Astrocyte (in vitro differentiated cells and primary cell): ENCODE measurements at regions not wholly inside any gene's neighbourhood (a gene's known extent, or its start where the extent isn't known, plus 50 kb on each side); places are given as distances from the start of the nearest gene placed in this dataset.

Experiments
- DNase-seq: peaks from one replicate; pipeline ENCODE4 v3.0.0-alpha.2; 2010; ENCODE audit warnings: low read depth
- FAIRE-seq: peaks from 2 replicates; lab custom pipeline; 2011; peaks lifted over from hg19 to GRCh38; lab: Jason Lieb, UNC
- H2AFZ ChIP-seq: 2 replicates; pipeline ENCODE4 v1.6.0; 2012; ENCODE audit warnings: low read depth, low read length, inconsistent platforms
- H3K27ac ChIP-seq: 2 replicates; pipeline ENCODE4 v1.5.1; 2011; ENCODE audit warnings: low read depth, low read length, inconsistent platforms
- H3K27me3 ChIP-seq: 2 replicates; pipeline ENCODE4 v1.6.0; 2011; ENCODE audit warnings: low read length, inconsistent platforms; ENCODE audit not compliant: insufficient read depth
- H3K36me3 ChIP-seq: 2 replicates; pipeline ENCODE4 v1.5.1; 2011; ENCODE audit warnings: low read length, inconsistent platforms; ENCODE audit not compliant: insufficient read depth
- H3K4me1 ChIP-seq: 2 replicates; pipeline ENCODE4 v1.5.1; 2011; ENCODE audit warnings: low read length, inconsistent platforms; ENCODE audit not compliant: insufficient read depth
- H3K4me2 ChIP-seq: 2 replicates; pipeline ENCODE4 v1.6.0; 2012; ENCODE audit warnings: low read length, inconsistent platforms
- H3K4me3 ChIP-seq: 2 replicates; pipeline ENCODE4 v1.5.1; 2011; ENCODE audit warnings: low read depth, mild to moderate bottlenecking, low read length, inconsistent platforms; ENCODE audit not compliant: insufficient read depth
- H3K79me2 ChIP-seq: 2 replicates; pipeline ENCODE4 v1.6.0; 2012; ENCODE audit warnings: mild to moderate bottlenecking, low read length, inconsistent platforms; ENCODE audit not compliant: insufficient read depth
- H3K9ac ChIP-seq: 2 replicates; pipeline ENCODE4 v1.6.0; 2012; ENCODE audit warnings: mild to moderate bottlenecking, low read length, inconsistent platforms
- H3K9me3 ChIP-seq: 2 replicates; pipeline ENCODE4 v1.5.1; 2012; ENCODE audit warnings: low read depth, mild to moderate bottlenecking, low read length, inconsistent platforms; ENCODE audit not compliant: insufficient read depth
- H4K20me1 ChIP-seq: 2 replicates; pipeline ENCODE4 v1.6.0; 2012; ENCODE audit warnings: low read length, inconsistent platforms; ENCODE audit not compliant: insufficient read depth
- H3K27ac Mint-ChIP-seq: one replicate; pipeline ENCODE4 v1.8.0; 2021; ENCODE audit warnings: mild to moderate bottlenecking, mixed read lengths; ENCODE audit not compliant: unreplicated experiment
- H3K27me3 Mint-ChIP-seq: one replicate; pipeline ENCODE4 v1.8.0; 2021; ENCODE audit warnings: low read depth, mixed read lengths; ENCODE audit not compliant: unreplicated experiment
- H3K36me3 Mint-ChIP-seq: one replicate; pipeline ENCODE4 v1.8.0; 2021; ENCODE audit warnings: low read depth, mixed read lengths; ENCODE audit not compliant: unreplicated experiment
- H3K4me1 Mint-ChIP-seq: one replicate; pipeline ENCODE4 v1.8.0; 2021; ENCODE audit warnings: low read depth, mixed read lengths; ENCODE audit not compliant: unreplicated experiment
- H3K4me3 Mint-ChIP-seq: one replicate; pipeline ENCODE4 v1.8.0; 2021; ENCODE audit warnings: mild to moderate bottlenecking, moderate library complexity, mixed read lengths; ENCODE audit not compliant: unreplicated experiment
- H3K9me3 Mint-ChIP-seq: one replicate; pipeline ENCODE4 v1.8.0; 2021; ENCODE audit warnings: mild to moderate bottlenecking, mixed read lengths; ENCODE audit not compliant: unreplicated experiment
- CTCF ChIP-seq: IDR thresholded peaks from 2 replicates; pipeline ENCODE4 v1.5.1; 2011; ENCODE audit warnings: low read depth, mild to moderate bottlenecking, inconsistent platforms, low read length, moderate library complexity; ENCODE audit not compliant: insufficient read depth
- EZH2 ChIP-seq: IDR thresholded peaks from 2 replicates; pipeline ENCODE4 v1.6.1; 2012; ENCODE audit warnings: mild to moderate bottlenecking, low read length, inconsistent platforms; ENCODE audit not compliant: insufficient read depth

- Histone ChIP-seq H3K36me3 (no peaks in the 10 kb centered on the region), H3K27me3 (no peaks in the 10 kb centered on the region), H3K27ac (no peak overlapping the region), H3K79me2 (no peaks in the 10 kb centered on the region), H4K20me1 (no peaks in the 10 kb centered on the region), H3K4me2 (no peak overlapping the region), H3K9ac (no peak overlapping the region), H3K9me3 (no peaks in the 10 kb centered on the region), H3K4me1 (peaks cover 7% of the 10 kb centered on the region), H2AFZ (no peak overlapping the region), H3K4me3 (no peak overlapping the region)
- no peak for DNase-seq
- H3K36me3 Mint-ChIP-seq, result no peaks in the 10 kb centered on the region
- peaks cover 3% of the 10 kb centered on the region for H3K27me3 Mint-ChIP-seq
- TF ChIP-seq CTCF (no peak), EZH2 (no peak)
- H3K9me3 Mint-ChIP-seq, result peaks cover 5% of the 10 kb centered on the region
- no peak overlapping the region for H3K27ac Mint-ChIP-seq
- no peak overlapping the region for H3K4me3 Mint-ChIP-seq
- FAIRE-seq, result no peak
- peaks cover 2% of the 10 kb centered on the region for H3K4me1 Mint-ChIP-seq
Measured at GRCh38 chr18:26741048-26741447, 124.5 kb downstream of the AQP4 start.

GRCh38 chr18:26740396-26740795 is 125.1 kb downstream of the AQP4 start:
- no peak overlapping the region for H2AFZ ChIP-seq
- no peak overlapping the region for H3K4me2 ChIP-seq
- no peak overlapping the region for H3K4me3 ChIP-seq
- Mint-ChIP-seq H3K27me3 (peaks cover under 1% of the 10 kb centered on the region), H3K36me3 (no peaks in the 10 kb centered on the region), H3K4me3 (no peak overlapping the region), H3K9me3 (peaks cover 5% of the 10 kb centered on the region), H3K27ac (no peak overlapping the region), H3K4me1 (peaks cover 2% of the 10 kb centered on the region)
- no peak for FAIRE-seq
- H3K36me3 ChIP-seq, result no peaks in the 10 kb centered on the region
- H3K9ac ChIP-seq, result no peak overlapping the region
- no peaks in the 10 kb centered on the region for H4K20me1 ChIP-seq
- TF ChIP-seq CTCF, result no peak
- H3K79me2 ChIP-seq, result no peaks in the 10 kb centered on the region
- H3K27me3 ChIP-seq, result no peaks in the 10 kb centered on the region
- H3K9me3 ChIP-seq, result no peaks in the 10 kb centered on the region
- H3K27ac ChIP-seq, result no peak overlapping the region
- DNase-seq, result no peak
- H3K4me1 ChIP-seq, result peaks cover 3% of the 10 kb centered on the region

- Histone ChIP-seq H4K20me1 (no peaks in the 10 kb centered on the region), H3K4me3 (no peak overlapping the region), H3K9me3 (no peaks in the 10 kb centered on the region), H3K79me2 (no peaks in the 10 kb centered on the region), H3K4me2 (no peak overlapping the region), H3K9ac (no peak overlapping the region), H3K36me3 (no peaks in the 10 kb centered on the region), H3K27me3 (no peaks in the 10 kb centered on the region), H2AFZ (no peak overlapping the region), H3K4me1 (peaks cover 3% of the 10 kb centered on the region), H3K27ac (no peak overlapping the region)
- FAIRE-seq (no peak), DNase-seq (no peak)
- Mint-ChIP-seq H3K27ac (no peak overlapping the region), H3K27me3 (no peaks in the 10 kb centered on the region), H3K4me3 (no peak overlapping the region), H3K9me3 (peaks cover 5% of the 10 kb centered on the region), H3K4me1 (peaks cover 4% of the 10 kb centered on the region), H3K36me3 (no peaks in the 10 kb centered on the region)
- TF ChIP-seq EZH2 (no peak), CTCF (no peak)
Measured at GRCh38 chr18:26738706-26739105, 126.8 kb downstream of the AQP4 start.
